Cardiac muscle cell (in vitro differentiated cells and primary cell): ENCODE measurements at regions not wholly inside any gene's neighbourhood (a gene's known extent, or its start where the extent isn't known, plus 50 kb on each side); places are given as distances from the start of the nearest gene placed in this dataset.

Experiments used
- DNase-seq, 2 donors: peaks; one replicate each; pipeline versions ENCODE4 v3.0.0 to v3.0.0-alpha.2; 2010 to 2017; ENCODE audit warnings: low read depth in 1 of 2, low spot score in 1 of 2
- H3K27ac ChIP-seq: fragments of 200-600 bp; sonication (generic); 2 replicates; pipeline ENCODE4 v1.5.1; 2016
- H3K27me3 ChIP-seq: fragments of 200-600 bp; sonication (generic); 2 replicates; pipeline ENCODE4 v1.6.0; 2016; ENCODE audit warnings: control low read depth
- H3K36me3 ChIP-seq: fragments of 200-600 bp; sonication (generic); 2 replicates; pipeline ENCODE4 v1.5.1; 2016; ENCODE audit warnings: control low read depth
- H3K4me1 ChIP-seq: fragments of 200-600 bp; sonication (generic); 2 replicates; pipeline ENCODE4 v1.8.1; 2017; ENCODE audit warnings: low read depth, mild to moderate bottlenecking, mixed run types
- H3K4me3 ChIP-seq: fragments of 200-600 bp; sonication (generic); 2 replicates; pipeline ENCODE4 v1.5.1; 2016; ENCODE audit warnings: mild to moderate bottlenecking
- H3K9me3 ChIP-seq: fragments of 200-600 bp; sonication (generic); 2 replicates; pipeline ENCODE4 v1.5.1; 2017; ENCODE audit warnings: low read depth, mild to moderate bottlenecking, control low read depth
- CTCF ChIP-seq: IDR thresholded peaks from 2 replicates; pipeline ENCODE4 v1.5.1; 2012; ENCODE audit warnings: low read depth, mild to moderate bottlenecking, low read length

DNA sequence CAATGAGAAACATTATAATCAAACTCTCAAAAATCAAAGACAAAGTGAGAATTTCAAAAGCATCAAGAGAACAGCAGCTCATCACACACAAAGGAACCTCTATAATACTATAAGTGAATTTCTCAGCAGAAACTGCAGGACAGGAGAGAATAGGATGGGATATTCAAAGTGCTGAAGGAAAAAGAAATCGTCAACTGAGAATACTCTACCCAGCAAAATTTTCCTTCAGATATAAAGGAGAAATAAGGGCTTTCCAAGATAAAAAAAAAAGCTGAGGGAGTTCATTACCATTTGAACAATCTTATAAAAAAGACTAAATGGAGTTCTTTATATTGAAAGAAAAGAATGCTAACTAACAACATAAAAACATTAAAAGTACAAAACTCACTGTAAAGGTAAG is 481.1 kb downstream of the TLE4 start:
- Histone ChIP-seq H3K4me1 (no peaks in the 10 kb centered on the region), H3K9me3 (no peaks in the 10 kb centered on the region), H3K27me3 (peaks cover 17% of the 10 kb centered on the region), H3K36me3 (no peaks in the 10 kb centered on the region), H3K27ac (no peak overlapping the region), H3K4me3 (no peak overlapping the region)
- no peak for TF ChIP-seq CTCF
- DNase-seq = no peak

DNA sequence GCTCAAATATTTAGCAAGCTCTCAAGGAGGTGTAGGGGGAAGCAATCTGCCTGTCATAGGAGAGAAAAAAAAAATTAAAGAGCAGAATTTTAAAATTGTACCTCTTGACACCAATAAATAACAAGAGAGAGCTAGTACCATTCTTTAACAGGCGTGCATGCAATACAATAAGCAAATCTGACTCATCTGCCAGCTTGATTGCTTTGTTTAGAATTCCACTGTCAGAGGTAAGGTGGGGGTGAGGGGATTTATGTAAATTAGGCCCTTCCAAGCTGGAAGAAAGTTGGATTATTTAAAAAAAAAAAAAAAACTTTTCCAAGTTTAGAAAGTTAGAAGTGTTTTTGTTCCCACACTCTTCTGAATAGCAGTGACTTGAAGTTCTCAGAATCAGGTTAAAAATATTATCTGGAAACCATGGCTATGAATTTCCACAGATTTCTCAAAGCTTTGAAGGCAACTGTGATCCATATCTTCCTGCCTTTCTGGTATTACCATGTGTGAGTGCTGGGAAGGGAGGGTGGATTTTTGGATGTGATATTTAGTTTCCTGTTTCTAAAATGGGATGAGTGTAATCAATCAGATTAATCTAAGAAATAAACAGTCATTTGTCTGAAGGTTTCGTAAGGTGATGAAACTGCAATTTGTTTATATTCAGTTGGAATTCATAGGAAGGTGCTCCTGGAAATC is 477.5 kb downstream of the TLE4 start:
- Histone ChIP-seq H3K27ac (no peak overlapping the region), H3K4me1 (no peaks in the 10 kb centered on the region), H3K27me3 (peaks cover 40% of the 10 kb centered on the region), H3K4me3 (no peak overlapping the region), H3K36me3 (no peaks in the 10 kb centered on the region), H3K9me3 (no peaks in the 10 kb centered on the region)
- no peak for TF ChIP-seq CTCF
- no peak for DNase-seq

- Histone ChIP-seq H3K4me3 (no peak overlapping the region), H3K4me1 (no peaks in the 10 kb centered on the region), H3K27me3 (peaks cover 64% of the 10 kb centered on the region), H3K27ac (no peak overlapping the region), H3K9me3 (no peaks in the 10 kb centered on the region), H3K36me3 (no peaks in the 10 kb centered on the region)
- DNase-seq = no peak
- TF ChIP-seq CTCF = no peak
These were observed 474.7 kb downstream of the TLE4 start for GRCh38 chr9:80046481-80046880.

GRCh38 chr9:80041821-80042220 is 470.1 kb downstream of the TLE4 start:
- no peak for DNase-seq
- Histone ChIP-seq H3K27me3 (peaks cover 65% of the 10 kb centered on the region), H3K9me3 (no peaks in the 10 kb centered on the region), H3K27ac (no peak overlapping the region), H3K4me1 (peaks cover 3% of the 10 kb centered on the region), H3K36me3 (no peaks in the 10 kb centered on the region), H3K4me3 (no peak overlapping the region)
- TF ChIP-seq CTCF = no peak

DNA sequence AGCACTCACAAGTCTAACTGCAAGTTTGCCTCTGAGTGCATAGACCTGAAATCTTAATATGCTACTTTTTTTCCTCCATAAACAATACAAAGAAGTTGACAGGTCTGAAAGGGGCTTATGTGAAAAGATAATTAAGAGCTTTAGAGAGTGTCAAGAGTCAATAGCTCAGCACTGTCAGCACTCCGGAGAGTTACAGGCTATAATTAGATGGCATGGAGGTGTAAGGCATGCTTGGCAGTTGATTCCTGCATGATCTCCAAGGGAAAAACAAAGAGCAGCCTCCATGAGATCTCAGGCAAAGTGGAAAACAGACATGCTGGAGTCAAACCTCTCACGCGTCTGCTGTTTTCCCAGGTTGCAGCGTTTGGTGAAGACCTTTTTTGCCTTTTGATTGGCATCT is 468.7 kb downstream of the TLE4 start:
- H3K27me3 ChIP-seq = peaks cover 67% of the 10 kb centered on the region
- H3K4me1 ChIP-seq = peaks cover 3% of the 10 kb centered on the region
- H3K36me3 ChIP-seq = no peaks in the 10 kb centered on the region
- TF ChIP-seq CTCF = no peak
- DNase-seq = peak in 1 of 2 donors; percentile 81
- no peak overlapping the region for H3K27ac ChIP-seq
- no peaks in the 10 kb centered on the region for H3K9me3 ChIP-seq
- no peak overlapping the region for H3K4me3 ChIP-seq
